ENCODE measurements at regions not wholly inside any gene's neighbourhood (a gene's known extent, or its start where the extent isn't known, plus 50 kb on each side); places are given as distances from the start of the nearest gene placed in this dataset.

GRCh38 chr16:11456741-11457140, 111.5 kb downstream of the RMI2 start:
- TF ChIP-seq, protein P1, sequence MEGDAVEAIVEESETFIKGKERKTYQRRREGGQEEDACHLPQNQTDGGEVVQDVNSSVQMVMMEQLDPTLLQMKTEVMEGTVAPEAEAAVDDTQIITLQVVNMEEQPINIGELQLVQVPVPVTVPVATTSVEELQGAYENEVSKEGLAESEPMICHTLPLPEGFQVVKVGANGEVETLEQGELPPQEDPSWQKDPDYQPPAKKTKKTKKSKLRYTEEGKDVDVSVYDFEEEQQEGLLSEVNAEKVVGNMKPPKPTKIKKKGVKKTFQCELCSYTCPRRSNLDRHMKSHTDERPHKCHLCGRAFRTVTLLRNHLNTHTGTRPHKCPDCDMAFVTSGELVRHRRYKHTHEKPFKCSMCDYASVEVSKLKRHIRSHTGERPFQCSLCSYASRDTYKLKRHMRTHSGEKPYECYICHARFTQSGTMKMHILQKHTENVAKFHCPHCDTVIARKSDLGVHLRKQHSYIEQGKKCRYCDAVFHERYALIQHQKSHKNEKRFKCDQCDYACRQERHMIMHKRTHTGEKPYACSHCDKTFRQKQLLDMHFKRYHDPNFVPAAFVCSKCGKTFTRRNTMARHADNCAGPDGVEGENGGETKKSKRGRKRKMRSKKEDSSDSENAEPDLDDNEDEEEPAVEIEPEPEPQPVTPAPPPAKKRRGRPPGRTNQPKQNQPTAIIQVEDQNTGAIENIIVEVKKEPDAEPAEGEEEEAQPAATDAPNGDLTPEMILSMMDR (IDR thresholded peaks at IDR 0.05; ENCODE audit: extremely low read depth in 1 of 2, insufficient read depth in 1 of 2, low read depth in 1 of 2, low read length in 2 of 2), result no peak
- TF ChIP-seq EZH2 (IDR thresholded peaks at IDR 0.05; ENCODE audit: borderline replicate concordance, low read depth, low read length, severe bottlenecking) (no peak), POLR2AphosphoS5 (IDR thresholded peaks at IDR 0.05; ENCODE audit: insufficient read depth, low read depth, low read length) (no peak), MAX (IDR thresholded peaks at IDR 0.05; ENCODE audit: insufficient read depth, insufficient read length) (no peak), POLR2A (IDR thresholded peaks at IDR 0.05; ENCODE audit: low read depth, low read length) (no peak), JUN (IDR thresholded peaks at IDR 0.05; ENCODE audit: borderline replicate concordance, insufficient read depth, insufficient read length, low read depth) (no peak), MYC (IDR thresholded peaks at IDR 0.05; ENCODE audit: low read depth, low read length) (no peak), GATA2 (IDR thresholded peaks at IDR 0.05; ENCODE audit: insufficient read depth, insufficient read length, low read depth, low read length) (no peak)
